GM18505 (cell line): ENCODE measurements at regions not wholly inside any gene's neighbourhood (a gene's known extent, or its start where the extent isn't known, plus 50 kb on each side); places are given as distances from the start of the nearest gene placed in this dataset.

Experiments used
- ATAC-seq: cut with Tn5 transposase; IDR thresholded peaks from one replicate; pipeline ENCODE4 v1.9.1; 2021; ENCODE audit not compliant: unreplicated experiment
- POLR2A ChIP-seq: IDR thresholded peaks from 4 replicates; pipeline ENCODE4 v1.6.1; 2011; ENCODE audit warnings: borderline replicate concordance; ENCODE audit not compliant: insufficient read depth, insufficient read length; ENCODE audit errors: extremely low read depth

GRCh38 chr2:13135856-13136255 is 419.1 kb downstream of the TRIB2 start:
- ATAC-seq: no peak
- no peak for TF ChIP-seq POLR2A

DNA sequence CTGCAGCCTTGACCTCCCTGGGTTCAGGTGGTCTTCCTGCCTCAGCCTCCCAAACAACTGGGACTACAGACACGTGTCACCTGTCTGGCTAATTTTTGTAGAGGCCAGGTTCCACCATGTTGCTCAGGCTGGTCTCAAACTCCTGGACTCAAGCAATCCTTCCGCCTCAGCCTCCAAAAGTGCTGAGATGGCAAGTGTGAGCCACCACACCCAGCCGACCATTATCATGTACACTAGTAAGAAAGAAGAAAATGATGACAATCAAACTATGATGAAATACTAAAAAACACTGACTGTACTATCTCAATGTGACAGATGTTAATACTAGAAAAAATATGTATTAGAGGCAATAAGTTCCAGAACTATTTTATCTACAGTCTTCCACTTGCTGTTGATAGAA is 420.9 kb downstream of the TRIB2 start:
- no peak for ATAC-seq
- no peak for TF ChIP-seq POLR2A

DNA sequence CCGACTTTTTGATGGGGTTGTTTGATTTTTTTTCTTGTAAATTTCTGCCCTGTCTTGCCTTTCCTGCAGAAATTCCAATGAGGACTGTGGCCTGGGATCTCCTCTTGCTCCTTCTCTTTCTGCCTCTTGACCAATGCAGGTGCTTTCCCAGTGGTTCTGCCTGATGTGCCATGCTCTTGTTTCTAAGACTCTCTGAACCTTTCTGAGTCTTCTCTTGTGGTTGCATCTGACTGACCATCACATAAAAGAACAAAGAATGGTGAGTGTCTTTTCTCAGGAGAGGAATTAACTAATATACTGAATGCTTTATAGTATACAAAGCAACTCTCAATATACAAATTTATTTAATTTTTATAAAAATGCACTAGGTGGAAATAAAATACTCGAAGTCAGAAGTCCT is 424.6 kb downstream of the TRIB2 start:
- no peak for ATAC-seq
- TF ChIP-seq POLR2A: no peak

DNA sequence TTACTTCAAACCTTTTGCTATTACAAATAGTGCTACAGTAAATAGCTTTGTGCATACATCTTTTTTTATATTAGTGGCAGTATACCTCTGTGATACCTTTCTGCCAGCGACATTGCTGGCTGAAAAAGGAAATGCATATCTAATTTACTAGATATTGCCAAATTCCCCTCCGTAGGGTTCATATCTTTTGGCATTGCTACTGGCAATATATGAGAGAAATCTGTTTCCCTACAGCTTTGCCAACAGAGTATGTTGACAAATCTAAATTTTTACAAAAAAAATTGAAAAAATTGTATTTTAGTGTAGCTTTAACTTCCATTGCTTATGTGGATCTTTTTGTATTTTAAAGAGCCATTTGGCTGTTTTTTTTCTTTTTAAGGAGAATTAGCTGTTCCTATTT is 426.7 kb downstream of the TRIB2 start:
- no peak for ATAC-seq

GRCh38 chr2:13156916-13157315 is 440.2 kb downstream of the TRIB2 start:
- TF ChIP-seq POLR2A: no peak
- ATAC-seq: no peak

More for the DNA sequence above, 426.7 kb downstream of the TRIB2 start:
- TF ChIP-seq POLR2A: no peak

- no peak for ATAC-seq
- no peak for TF ChIP-seq POLR2A
Observed at GRCh38 chr2:13158466-13158865, 441.7 kb downstream of the TRIB2 start.

DNA sequence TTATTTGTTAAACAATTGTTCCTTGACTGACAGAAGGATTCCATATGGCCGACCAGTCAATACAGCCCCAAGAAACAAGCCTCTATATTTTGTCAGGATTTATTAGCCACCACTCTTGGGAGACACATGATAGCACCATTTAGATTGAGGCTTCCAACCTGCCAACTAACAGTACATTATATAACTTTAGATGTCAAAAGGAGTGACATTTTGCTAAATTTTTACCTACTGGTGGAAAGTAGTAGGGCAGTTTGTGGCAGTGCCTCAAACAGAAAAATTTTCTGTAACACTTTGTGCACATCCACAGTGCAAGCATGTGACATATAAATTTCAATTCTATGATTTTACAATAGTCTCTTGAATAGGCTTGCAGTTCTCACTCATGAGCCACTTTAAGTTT is 464.0 kb downstream of the TRIB2 start:
- no peak for TF ChIP-seq POLR2A
- ATAC-seq: no peak

GRCh38 chr2:13193075-13193474 is 476.3 kb downstream of the TRIB2 start:
- TF ChIP-seq POLR2A: no peak
- ATAC-seq: no peak

DNA sequence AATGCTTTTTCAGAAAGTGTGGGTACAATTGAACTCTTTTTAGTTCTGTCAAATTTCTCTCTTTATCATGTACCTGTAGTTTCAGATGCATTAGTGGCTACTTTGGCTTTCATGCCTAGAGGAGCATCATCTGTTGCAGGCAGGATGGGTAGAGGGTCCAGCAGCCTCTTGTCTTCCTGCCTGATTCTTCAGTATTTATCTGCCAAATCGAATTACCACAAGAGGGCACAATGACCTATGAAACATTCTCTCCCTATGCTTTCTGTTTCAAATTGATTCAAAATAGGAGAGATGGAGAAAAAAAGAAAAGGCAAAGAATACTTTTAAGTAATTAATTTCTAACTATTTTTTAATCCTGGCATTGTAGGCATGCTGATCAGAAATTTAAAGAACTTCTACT is 477.2 kb downstream of the TRIB2 start:
- no peak for TF ChIP-seq POLR2A

DNA sequence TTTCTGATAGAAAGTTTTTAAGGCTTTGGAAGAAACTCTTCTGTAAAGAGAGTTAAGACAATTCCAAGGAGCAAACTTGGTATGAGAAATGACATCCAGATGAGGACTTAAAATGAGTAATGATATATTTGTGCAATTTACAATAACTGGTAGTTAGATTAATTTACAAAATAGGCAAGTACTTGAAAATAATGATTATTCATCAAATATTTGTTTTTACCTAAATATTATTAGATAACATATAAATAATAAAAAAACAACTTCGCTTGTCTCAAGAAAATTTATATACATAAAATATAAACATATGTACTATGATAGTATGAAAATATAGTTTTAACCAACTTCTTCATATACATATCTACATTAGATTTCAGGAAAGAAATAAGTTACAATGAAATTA is 478.5 kb downstream of the TRIB2 start:
- no peak for ATAC-seq
- TF ChIP-seq POLR2A: no peak

More for the DNA sequence above, 477.2 kb downstream of the TRIB2 start:
- ATAC-seq: peak; percentile 72

GRCh38 chr2:13197248-13197647 is 480.5 kb downstream of the TRIB2 start:
- ATAC-seq: no peak
- TF ChIP-seq POLR2A: no peak

DNA sequence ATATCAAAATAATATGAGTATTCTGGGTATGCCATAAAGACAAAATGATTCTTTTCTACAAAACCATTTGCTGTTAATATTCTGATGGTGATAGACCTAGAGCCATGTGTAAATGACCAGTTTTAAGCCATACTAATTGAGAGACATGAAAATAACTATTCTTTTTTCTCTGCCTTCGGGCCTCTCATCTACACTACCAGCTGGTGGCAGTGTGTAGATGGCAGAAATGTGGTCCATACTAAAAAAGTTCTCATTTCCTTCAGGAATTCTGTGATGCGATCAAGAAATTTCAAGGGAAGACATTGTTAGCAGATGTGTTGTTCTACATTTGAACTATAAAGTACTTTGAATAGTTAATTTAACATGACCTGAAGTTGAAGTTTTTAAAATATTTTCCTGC is 485.2 kb downstream of the TRIB2 start:
- no peak for ATAC-seq
- no peak for TF ChIP-seq POLR2A

GRCh38 chr2:13212115-13212514 is 495.4 kb downstream of the TRIB2 start:
- no peak for TF ChIP-seq POLR2A
- ATAC-seq: no peak

- ATAC-seq: no peak
- TF ChIP-seq POLR2A: no peak
Observed at GRCh38 chr2:13218205-13218604, 501.5 kb downstream of the TRIB2 start.

- ATAC-seq: no peak
- TF ChIP-seq POLR2A: no peak
Observed at GRCh38 chr2:13227578-13227977, 510.8 kb downstream of the TRIB2 start.
